ENCODE measurements at regions not wholly inside any gene's neighbourhood (a gene's known extent, or its start where the extent isn't known, plus 50 kb on each side); places are given as distances from the start of the nearest gene placed in this dataset.

GRCh38 chr9:92232190-92232589 is 61.3 kb downstream of the IARS1 start:
- TF ChIP-seq FOXM1 (IDR thresholded peaks at IDR 0.05; ENCODE audit: borderline replicate concordance) (no peak), NFRKB (IDR thresholded peaks at IDR 0.05) (no peak), SP1 (IDR thresholded peaks at IDR 0.05) (no peak), ELF4 (IDR thresholded peaks at IDR 0.05) (no peak), ZNF384 (IDR thresholded peaks at IDR 0.05) (no peak), SUZ12 (IDR thresholded peaks at IDR 0.05) (no peak), PKNOX1 (IDR thresholded peaks at IDR 0.05) (no peak), FOXK2 (IDR thresholded peaks at IDR 0.05) (no peak)

All from HEK293T (cell line).